Spinal cord (tissue), 9 donors: ENCODE measurements at regions not wholly inside any gene's neighbourhood (a gene's known extent, or its start where the extent isn't known, plus 50 kb on each side); places are given as distances from the start of the nearest gene placed in this dataset.

Source experiments
- DNase-seq, 6 donors: peaks; one replicate each; pipeline versions ENCODE4 v3.0.0 to v3.0.0-alpha.2; 2013 to 2015; ENCODE audit warnings: low spot score in 6 of 6, low read depth in 4 of 6
- H3K27ac ChIP-seq: one replicate; pipeline ENCODE4 v1.5.1; 2013; ENCODE audit warnings: low read depth, low read length, control low read depth
- H3K27me3 ChIP-seq: one replicate; pipeline ENCODE4 v1.6.1; 2013; ENCODE audit warnings: low read length; ENCODE audit not compliant: control insufficient read depth, insufficient read depth
- H3K36me3 ChIP-seq: one replicate; pipeline ENCODE4 v1.6.1; 2013; ENCODE audit warnings: low read length; ENCODE audit not compliant: control insufficient read depth, insufficient read depth
- H3K4me1 ChIP-seq: one replicate; pipeline ENCODE4 v1.6.1; 2013; ENCODE audit warnings: low read length; ENCODE audit not compliant: control insufficient read depth, insufficient read depth
- H3K4me3 ChIP-seq: one replicate; pipeline ENCODE4 v1.5.1; 2013; ENCODE audit warnings: low read depth, low read length, control low read depth
- H3K9me3 ChIP-seq: one replicate; pipeline ENCODE4 v1.6.1; 2013; ENCODE audit warnings: low read length; ENCODE audit not compliant: control insufficient read depth, insufficient read depth
- WGBS: methylation state at CpG from one replicate; pipeline ENCODE4 v1.1.5; 2013; ENCODE audit warnings: missing lambda C conversion rate; ENCODE audit not compliant: insufficient coverage; 5-methylcytosine and 5-hydroxymethylcytosine counted together
- donor health status: healthy.

DNA sequence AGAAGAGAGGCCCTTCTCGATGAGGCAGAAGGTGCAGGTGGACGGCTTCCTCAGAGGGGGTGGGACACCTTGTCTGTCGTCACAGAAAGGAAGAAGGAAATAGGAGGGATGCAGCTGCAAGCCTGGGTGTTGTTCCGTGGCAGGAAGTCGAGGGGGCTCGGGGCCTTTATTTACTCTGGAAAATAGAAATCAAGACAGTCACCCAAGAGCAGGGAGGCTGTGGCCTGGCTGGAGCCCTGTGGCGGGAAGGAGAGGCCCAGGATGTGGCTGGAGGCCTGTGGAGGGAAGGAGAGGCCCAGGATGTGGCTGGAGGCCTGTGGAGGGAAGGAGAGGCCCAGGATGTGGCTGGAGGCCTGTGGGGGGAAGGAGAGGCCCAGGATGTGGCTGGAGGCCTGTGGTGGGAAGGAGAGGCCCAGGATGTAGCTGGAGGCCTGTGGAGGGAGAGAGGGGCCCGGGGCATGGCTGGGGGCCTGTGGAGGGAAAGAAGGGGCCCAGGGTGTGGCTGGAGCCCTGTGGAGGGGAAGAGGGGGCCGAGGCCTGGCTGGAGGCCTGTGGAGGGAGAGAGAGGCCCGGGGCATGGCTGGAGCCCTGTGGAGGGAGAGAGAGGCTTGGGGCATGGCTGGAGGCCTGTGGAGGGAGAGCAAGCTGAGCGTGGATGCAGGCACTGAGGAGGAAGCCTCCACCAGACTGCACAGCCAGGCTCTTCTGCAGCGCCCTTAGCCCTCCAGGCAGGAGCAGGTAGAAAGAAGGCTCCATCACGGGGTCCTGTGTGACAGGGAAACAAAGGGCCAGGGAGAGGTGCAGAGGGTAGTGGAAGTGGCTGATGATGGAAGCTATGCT lies 97.3 kb upstream of the SFMBT2 start:
- no peaks in the 10 kb centered on the region for H3K4me1 ChIP-seq
- DNase-seq = no peak
- H3K27ac ChIP-seq = no peak overlapping the region
- H3K4me3 ChIP-seq = no peak overlapping the region
- H3K27me3 ChIP-seq = no peaks in the 10 kb centered on the region
- peaks cover 2% of the 10 kb centered on the region for H3K9me3 ChIP-seq
- 81% methylated on average over 13 of the region's 13 CpGs for WGBS
- H3K36me3 ChIP-seq = no peaks in the 10 kb centered on the region

DNA sequence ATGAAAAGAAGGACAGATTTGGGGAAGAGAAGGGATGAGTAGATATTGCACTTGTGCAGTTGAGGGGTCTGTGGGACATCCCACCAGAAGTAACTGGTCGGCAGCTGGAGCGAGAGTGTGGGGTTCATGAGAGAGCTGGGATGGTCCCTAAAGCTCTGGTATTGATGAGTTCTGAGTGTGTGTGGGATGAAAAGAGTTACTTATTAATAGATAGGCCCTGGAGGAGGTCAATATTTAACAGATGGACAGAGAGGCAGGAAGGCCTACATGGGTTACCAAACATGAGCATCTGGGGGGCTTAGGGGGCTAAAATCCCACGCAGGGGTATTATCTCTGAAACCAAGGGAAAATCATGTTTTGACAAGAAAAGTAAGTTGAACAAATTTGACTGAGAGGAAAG lies 95.7 kb upstream of the SFMBT2 start:
- Histone ChIP-seq H3K27me3 (no peaks in the 10 kb centered on the region), H3K9me3 (peaks cover 2% of the 10 kb centered on the region), H3K4me3 (no peak overlapping the region), H3K36me3 (no peaks in the 10 kb centered on the region), H3K27ac (no peak overlapping the region), H3K4me1 (no peaks in the 10 kb centered on the region)
- 93% methylated on average over 3 of the region's 3 CpGs for WGBS
- DNase-seq = no peak

DNA sequence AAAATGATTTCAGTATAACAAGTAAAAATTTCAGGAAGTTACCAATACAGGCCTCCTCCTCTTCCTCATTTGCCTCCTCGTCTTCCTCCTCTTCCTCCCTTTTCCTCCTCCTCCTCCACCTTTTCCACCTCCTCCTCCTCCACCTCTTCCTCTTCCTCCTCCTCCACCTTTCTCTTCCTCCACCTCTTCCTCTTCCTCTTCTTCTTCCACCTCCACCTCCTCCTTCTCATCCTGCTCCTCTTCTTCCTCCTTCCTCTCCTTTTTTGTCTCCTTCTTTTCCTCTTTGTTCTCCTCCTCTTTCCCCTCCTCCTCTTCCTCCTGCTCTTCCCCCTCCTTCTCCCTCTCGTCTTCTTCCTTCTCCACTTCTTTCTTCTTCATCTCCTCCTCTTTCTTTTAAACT lies 94.4 kb upstream of the SFMBT2 start:
- H3K4me3 ChIP-seq = no peak overlapping the region
- H3K27ac ChIP-seq = no peak overlapping the region
- no peaks in the 10 kb centered on the region for H3K4me1 ChIP-seq
- no peak for DNase-seq
- H3K9me3 ChIP-seq = no peaks in the 10 kb centered on the region
- H3K36me3 ChIP-seq = no peaks in the 10 kb centered on the region
- 90% methylated on average over 2 of the region's 2 CpGs for WGBS
- H3K27me3 ChIP-seq = no peaks in the 10 kb centered on the region

DNA sequence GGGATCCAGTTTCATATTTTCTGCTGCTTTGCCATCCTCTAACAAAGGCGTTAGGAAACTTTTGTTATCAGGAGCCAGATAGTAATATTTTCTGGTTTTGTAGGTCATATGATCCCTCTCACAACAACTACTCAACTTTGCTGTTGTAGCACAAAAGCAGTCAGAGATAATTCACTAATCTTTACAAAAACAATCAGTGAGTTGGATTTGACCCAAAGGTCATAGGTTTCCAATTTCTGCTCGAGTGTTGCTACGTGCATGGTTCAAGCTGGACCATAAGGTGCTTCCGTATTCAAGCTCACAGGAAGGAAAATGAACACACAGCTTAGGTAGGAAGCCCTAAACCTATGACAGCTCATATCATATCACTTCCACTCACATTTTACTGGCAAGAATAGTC lies 92.4 kb upstream of the SFMBT2 start:
- H3K27me3 ChIP-seq = no peaks in the 10 kb centered on the region
- H3K4me1 ChIP-seq = no peaks in the 10 kb centered on the region
- no peaks in the 10 kb centered on the region for H3K9me3 ChIP-seq
- WGBS = 58% methylated on average over 2 of the region's 4 CpGs
- DNase-seq = no peak
- no peaks in the 10 kb centered on the region for H3K36me3 ChIP-seq
- no peak overlapping the region for H3K27ac ChIP-seq
- H3K4me3 ChIP-seq = no peak overlapping the region

DNA sequence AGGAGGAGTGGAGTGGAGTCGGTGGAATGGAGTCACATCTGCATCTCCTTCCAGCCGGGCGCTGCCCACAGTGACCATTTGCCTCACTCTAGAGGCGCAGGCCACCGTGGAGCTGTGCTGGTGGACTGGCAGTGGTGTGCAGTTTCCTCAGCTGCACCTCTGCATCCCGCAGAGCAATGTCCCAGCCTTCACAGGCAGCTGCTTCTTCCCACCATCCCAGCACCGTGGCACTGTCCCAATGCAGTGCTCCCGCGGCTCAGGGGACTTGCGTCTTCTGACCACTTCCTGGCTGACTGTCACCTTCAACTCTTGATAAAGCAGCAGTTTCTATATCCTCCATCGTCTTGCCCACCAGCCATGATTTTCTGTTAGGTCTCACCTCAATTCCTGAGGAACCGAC lies 90.3 kb upstream of the SFMBT2 start:
- DNase-seq = no peak
- Histone ChIP-seq H3K4me1 (peaks cover 5% of the 10 kb centered on the region), H3K27me3 (no peaks in the 10 kb centered on the region), H3K36me3 (no peaks in the 10 kb centered on the region), H3K27ac (no peak overlapping the region), H3K4me3 (no peak overlapping the region), H3K9me3 (no peaks in the 10 kb centered on the region)
- 94% methylated on average over 10 of the region's 12 CpGs for WGBS

DNA sequence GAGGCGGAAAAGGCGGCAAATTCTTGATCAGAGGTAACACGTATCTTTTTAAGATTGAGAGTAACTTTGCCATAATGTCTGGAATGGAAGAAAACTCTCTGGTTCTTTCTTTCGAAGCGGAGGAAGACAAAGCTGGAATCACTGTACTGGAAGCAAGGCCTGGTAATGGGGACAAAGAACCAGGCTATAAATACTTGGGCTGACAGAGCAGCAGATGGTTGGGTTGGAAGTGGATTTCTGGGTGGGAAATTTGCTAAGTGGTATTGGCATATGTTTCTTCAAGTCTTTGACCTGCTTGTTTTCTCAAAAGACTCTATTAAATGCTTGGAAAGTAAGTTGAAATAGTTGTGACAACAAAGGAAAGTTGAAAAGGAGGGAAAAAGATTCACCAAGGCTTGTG lies 87.3 kb upstream of the SFMBT2 start:
- Histone ChIP-seq H3K4me3 (no peak overlapping the region), H3K36me3 (no peaks in the 10 kb centered on the region), H3K9me3 (no peaks in the 10 kb centered on the region), H3K4me1 (peaks cover 8% of the 10 kb centered on the region), H3K27me3 (no peaks in the 10 kb centered on the region), H3K27ac (no peak overlapping the region)
- 59% methylated on average over 5 of the region's 5 CpGs for WGBS
- peak in 1 of 6 donors; percentile 61 for DNase-seq

DNA sequence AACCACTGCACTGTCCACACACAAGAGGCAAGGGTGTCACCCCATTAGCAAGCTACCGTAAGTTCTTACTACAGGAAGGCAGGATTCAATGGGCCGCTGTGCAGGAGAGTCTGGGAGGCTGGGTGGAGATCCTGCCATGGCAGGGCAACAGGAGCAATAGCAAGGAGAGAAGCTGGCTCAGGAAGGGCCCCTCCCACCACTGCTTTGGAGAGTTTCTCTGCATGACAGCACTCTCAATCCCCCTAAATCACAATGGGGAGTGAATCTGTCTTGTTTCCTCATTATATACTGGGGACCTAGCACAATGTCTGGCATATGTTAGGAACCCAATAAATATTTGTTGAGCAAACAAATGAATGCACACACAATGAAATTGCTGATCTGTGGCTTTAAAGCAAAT lies 83.2 kb upstream of the SFMBT2 start:
- Histone ChIP-seq H3K9me3 (no peaks in the 10 kb centered on the region), H3K27me3 (no peaks in the 10 kb centered on the region), H3K4me3 (no peak overlapping the region), H3K36me3 (no peaks in the 10 kb centered on the region), H3K27ac (no peak overlapping the region), H3K4me1 (peaks cover 14% of the 10 kb centered on the region)
- WGBS = no CpG with 5 or more reads among the region's 2 CpGs
- no peak for DNase-seq

DNA sequence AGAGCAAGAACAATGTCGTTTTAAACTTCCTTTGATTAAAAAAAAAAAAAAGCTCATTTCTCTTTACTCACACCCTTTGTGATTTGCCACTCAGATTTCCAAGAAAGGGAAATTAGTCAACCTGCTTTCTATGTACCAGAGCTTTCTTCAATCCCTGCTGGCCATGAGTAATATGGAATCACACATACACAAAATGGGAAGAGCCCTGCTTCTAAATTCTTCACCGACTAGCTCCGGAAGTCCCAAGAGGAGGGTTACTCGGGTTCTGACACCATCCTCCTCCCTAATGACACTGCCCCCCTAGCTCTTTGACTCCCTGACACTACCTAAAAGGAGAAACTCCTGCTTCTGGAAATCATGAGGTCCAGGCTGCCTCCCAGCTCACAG lies 81.8 kb upstream of the SFMBT2 start:
- H3K27ac ChIP-seq = no peak overlapping the region
- H3K36me3 ChIP-seq = no peaks in the 10 kb centered on the region
- H3K4me1 ChIP-seq = peaks cover 14% of the 10 kb centered on the region
- DNase-seq = no peak
- H3K27me3 ChIP-seq = no peaks in the 10 kb centered on the region
- H3K9me3 ChIP-seq = no peaks in the 10 kb centered on the region
- no peak overlapping the region for H3K4me3 ChIP-seq
- 77% methylated on average over 3 of the region's 4 CpGs for WGBS

DNA sequence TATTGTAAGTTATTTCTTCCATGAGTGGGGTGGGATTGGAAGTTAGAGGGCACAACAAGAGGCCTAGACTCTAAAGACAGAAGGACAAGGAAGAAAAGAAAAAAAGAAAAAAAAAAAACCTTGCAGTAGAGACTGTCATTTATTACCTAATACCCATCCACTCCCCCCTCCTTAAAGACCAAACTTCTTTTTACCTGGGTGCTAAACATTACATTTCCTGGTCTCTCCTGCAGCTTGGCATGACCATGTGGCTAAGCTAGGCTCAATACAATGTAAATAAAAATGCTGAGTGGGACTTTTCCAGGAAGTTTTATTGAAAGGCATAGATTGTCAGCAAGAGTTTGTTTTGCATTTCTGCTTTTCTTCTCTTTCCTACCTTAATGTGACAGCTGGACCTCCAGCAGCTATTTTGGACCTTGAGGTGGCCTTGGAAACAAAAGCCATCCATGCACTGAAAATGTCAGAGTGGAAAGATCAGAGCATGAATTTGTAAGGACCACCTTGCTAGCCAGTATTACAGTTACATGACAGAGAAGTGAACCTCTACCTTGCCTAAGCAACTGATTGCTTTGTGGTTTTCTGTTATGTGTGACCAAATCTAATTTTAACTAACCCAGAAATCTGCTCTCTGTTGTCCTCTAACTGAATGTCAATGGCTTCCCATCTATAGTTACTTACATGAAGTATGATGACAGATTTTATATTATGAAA lies 81.3 kb upstream of the SFMBT2 start:
- DNase-seq = no peak
- no peaks in the 10 kb centered on the region for H3K9me3 ChIP-seq
- H3K36me3 ChIP-seq = no peaks in the 10 kb centered on the region
- no peak overlapping the region for H3K4me3 ChIP-seq
- H3K4me1 ChIP-seq = peaks cover 12% of the 10 kb centered on the region
- H3K27ac ChIP-seq = no peak overlapping the region
- no peaks in the 10 kb centered on the region for H3K27me3 ChIP-seq

DNA sequence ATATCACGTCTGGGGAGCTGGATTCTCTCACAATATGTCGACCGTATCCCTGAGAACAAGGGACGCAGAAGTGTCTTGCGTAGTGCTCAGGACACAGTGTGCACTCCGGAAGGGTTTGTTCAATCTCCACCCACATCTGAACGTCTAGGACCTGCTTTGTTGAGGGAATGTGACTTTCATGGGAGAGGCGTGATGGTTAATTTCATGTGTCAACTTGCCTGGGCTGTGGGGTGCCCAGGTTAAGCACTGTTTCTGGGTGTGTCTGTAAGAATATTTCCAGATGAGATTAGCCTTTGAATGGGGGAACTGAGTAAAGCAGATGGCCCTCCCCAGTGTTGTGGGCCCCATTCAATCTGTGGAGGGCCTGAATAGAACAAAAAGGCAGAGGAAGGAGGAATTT lies 80.4 kb upstream of the SFMBT2 start:
- no peaks in the 10 kb centered on the region for H3K27me3 ChIP-seq

More for the DNA sequence above, 80.4 kb upstream of the SFMBT2 start:
- no peaks in the 10 kb centered on the region for H3K36me3 ChIP-seq
- peaks cover 9% of the 10 kb centered on the region for H3K4me1 ChIP-seq
- no peaks in the 10 kb centered on the region for H3K9me3 ChIP-seq
- peak in 1 of 6 donors; percentile 57 for DNase-seq
- 76% methylated on average over 2 of the region's 8 CpGs for WGBS
- H3K4me3 ChIP-seq = no peak overlapping the region
- H3K27ac ChIP-seq = no peak overlapping the region
